ENCODE measurements at regions not wholly inside any gene's neighbourhood (a gene's known extent, or its start where the extent isn't known, plus 50 kb on each side); places are given as distances from the start of the nearest gene placed in this dataset.
"Not testable (repeated sequence)": the region's sequence is repeated elsewhere in the genome, so short reads cannot be mapped to it uniquely, and the experiment has no call there.

DNA sequence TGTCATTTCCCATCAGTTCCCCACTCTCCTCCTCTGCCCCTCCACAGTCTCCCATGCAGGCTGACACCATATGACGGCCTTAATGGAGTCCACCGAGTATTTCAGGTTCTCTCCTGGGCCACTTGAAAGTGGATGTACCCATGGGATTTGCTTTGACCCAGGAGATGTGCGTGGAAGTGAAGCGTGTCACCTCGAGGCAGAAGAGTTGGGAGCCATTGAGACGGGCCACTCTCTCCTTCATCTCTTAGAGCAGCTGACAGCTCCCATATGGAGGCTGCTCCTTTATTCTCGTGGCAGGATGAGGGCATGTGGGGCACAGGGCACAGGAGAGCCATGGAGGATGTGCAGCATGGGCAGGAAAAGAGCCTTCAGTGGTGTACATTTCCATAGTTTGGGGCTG is 144.7 kb upstream of the CRYM start:
- not testable (repeated sequence) for DNase-seq (ENCODE audit: low spot score)

DNA sequence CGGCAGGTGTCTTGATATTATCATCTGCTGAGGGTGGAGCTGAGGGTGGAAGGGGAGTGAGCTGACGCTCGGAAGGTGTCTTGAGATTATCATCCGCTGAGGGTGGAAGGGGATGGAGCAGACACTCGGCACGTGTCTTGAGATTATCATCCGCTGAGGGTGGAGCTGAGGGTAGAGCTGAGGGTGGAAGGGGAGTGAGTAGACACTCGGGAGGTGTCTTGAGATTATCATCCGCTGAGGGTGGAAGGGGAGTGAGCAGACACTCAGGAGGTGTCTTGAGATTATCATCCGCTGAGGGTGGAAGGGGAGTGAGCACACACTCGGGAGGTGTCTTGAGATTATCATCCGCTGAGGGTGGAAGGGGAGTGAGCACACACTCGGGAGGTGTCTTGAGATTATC is 126.6 kb upstream of the CRYM start:
- not testable (repeated sequence) for DNase-seq (ENCODE audit: low spot score)

DNA sequence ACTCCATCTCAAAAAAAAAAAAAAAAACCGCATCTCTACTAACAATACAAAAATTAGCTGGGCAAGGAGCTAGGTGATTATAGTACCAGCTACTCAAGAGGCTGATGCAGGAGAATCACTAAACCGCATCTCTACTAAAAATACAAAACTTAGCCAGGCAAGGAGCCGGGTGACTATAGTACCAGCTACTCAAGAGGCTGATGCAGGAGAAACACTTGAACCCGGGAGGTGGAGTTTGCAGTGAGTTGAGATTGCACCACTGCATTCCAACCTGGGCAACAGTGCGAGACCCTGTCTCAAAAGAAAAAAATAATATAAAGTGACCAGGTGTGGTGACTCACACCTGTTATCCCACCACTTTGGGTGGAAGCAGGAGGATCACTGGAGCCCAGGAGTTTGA is 119.8 kb upstream of the CRYM start:
- DNase-seq (ENCODE audit: low spot score), result not testable (repeated sequence)

DNA sequence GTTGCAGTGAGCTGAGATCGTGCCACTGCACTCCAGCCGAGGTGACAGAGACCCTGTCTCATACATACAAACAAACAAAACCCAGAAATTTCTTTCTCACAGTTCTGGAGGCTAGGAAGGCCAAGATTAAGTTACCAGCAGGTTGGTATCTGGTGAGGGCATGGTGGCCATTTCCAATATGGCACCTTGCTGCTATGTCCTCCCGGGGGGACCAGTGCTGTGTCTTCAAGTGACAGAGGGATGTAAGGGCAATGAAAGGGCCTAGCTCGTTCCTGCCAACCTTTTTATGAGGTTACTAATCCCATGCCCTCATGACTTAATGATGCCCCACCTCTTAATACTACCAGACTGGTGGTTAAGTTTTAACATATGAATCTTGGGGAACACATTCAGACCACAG is 118.5 kb upstream of the CRYM start:
- not testable (repeated sequence) for DNase-seq (ENCODE audit: low spot score)

DNA sequence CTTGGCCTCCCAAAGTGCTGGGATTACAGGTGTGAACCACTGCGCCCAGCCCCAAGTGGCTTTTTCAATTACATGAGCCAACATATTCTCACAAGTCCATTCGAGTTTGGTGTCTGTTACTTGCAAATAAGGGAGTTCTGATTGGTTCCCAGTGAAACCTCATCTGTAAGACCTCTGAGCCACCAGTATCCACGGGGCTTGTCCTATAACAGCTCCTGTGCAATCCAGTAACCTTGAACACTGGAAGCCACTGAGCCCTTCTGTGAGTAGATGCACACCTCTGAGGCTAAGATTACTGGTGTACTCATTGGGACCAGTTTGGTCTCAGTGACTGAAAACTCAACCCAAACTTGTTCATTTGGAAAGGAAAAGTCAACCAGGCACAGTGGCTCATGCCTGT is 112.5 kb upstream of the CRYM start:
- not testable (repeated sequence) for DNase-seq (ENCODE audit: low spot score)

DNA sequence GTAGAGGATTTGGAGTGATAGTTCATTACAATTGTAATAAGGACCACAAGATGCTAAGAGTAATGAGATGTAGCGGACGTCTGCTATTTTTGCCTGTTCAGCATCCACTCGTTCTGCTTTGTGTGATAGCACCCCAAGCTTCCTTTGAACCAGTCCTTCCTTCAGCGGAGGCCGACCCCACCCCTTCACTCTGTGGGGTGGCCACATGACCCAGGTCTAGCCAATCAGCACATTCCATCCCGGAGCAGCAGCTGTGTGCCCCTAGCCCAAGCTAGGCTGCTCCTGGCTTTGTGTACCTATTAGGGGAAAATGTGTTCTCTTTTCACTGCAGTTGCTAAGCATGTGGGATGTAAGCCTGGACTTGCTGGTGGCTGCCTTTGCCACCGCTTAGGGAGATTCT is 111.8 kb upstream of the CRYM start:
- not testable (repeated sequence) for DNase-seq (ENCODE audit: low spot score)

DNA sequence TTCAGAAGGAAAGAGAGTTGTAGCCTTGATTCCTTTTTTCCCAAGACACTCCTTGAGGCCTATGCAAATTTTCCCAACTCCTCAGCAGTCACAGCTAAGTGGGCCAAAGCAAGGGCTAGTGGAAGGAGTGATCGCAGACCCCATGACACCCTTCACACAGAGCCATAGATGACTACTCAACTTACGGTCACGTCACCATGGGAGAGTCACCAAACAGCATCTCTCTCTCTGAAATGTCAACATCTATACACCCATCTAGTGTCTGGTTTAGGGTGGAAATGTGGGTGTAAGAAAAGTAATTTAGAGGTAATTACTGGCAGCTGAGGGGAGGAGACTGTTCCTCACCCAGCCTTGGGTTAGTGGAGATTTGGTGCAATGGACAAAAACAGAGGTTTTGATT is 109.7 kb upstream of the CRYM start:
- not testable (repeated sequence) for DNase-seq (ENCODE audit: low spot score)

DNA sequence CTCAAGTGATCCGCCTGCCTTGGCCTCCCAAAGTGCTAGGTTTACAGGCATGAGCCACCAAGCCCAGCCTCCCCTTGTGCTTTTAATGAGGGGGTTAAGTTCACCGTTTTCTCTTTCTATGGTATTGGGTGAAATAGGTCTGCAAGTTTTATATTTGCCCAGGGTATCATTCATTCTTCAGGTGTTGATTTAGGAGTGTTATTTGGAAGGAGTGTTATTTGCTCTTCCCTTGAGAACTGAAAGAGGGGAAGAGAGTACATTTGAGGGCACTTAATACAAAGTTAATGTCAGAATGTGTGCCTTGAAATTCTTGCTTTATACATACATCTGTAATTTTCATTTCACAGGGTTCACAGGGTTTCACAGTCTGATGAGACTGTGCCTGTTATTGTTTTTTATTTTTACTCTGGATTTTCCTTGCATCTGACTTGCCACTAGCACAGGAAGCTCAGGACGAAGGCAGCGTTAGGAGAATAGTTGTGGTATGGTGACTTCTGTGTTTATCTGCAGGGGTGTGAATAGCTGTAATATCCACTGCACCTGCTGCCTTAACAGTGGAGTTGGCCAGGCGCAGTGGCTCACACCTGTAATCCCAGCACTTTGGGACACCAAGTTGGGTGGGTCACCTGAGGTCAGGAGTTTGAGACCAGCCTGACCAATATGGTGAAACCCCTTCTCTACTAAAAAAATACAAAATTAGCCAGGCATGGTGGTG is 108.3 kb upstream of the CRYM start:
- DNase-seq (ENCODE audit: low spot score), result not testable (repeated sequence)

DNA sequence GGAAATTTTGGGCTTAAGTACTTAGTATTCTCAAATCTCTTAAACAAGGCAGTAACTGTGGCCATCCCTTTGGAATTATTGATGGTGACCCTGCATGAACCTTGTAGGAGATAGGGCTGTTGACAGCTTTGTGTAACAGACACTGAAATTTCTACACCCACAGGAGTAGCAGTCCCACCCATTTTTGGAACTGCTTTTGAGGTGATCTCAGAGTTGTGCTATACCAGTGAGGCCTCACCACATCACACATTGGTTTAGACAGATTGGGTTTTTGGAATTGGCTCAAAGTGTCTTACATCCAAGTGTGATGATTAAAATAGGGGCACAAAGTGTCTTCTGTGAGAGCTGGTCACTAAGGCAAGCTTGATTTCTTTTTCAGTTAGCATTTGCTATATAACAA is 105.6 kb upstream of the CRYM start:
- DNase-seq (ENCODE audit: low spot score), result not testable (repeated sequence)

DNA sequence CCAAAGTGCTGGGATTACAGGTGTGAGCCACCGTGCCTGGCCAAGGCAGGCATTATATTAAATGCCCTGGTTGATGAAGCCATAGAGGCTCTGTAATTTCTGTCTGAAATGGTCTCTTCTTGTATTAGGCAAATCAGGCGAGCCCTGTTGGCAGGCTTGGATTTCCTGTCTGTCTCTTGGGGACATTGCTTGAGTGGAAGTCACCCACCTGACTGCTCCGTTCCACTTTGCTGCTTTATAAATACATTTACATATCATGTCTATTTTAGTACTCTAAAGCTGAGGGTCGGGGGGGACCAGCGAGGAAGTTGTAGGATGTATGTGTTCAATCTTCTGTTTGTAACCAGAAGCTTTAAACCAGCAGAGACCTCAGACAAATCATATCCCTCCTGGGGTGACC is 101.6 kb upstream of the CRYM start:
- DNase-seq (ENCODE audit: low spot score), result not testable (repeated sequence)

DNA sequence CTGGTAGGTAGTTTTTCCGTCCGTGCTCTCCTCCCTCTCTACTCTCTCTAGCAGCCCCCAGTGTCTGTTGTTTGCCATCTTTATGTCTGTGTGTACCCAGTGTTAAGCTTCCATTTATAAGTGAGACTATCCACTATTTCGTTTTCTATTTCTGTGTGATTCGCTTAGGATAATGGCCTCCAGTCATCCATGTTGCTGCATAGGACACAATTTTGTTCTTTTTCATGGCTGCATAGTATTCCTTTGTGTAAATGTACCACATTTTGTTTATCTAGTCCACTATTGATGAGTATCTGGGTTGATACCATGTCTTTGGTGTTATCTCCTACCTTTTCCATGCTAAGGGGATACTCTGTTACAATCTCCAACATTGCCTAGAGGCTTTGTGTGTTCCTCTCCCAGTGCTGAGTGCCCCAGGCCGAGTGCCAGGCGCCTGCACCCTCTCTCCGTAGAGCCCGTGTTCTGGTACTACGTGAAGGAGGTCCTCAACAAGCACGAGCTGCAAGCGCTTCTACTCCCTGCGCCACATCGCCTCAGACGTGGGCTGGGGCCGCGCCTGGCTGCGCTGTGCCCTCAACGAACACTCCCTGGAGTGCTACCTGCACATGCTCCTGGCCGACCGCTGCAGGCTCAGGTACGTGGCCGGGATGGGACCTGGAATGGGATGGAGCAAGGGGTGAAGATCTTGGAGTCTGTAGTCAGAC is 98.3 kb upstream of the CRYM start:
- DNase-seq (ENCODE audit: low spot score), result not testable (repeated sequence)

DNA sequence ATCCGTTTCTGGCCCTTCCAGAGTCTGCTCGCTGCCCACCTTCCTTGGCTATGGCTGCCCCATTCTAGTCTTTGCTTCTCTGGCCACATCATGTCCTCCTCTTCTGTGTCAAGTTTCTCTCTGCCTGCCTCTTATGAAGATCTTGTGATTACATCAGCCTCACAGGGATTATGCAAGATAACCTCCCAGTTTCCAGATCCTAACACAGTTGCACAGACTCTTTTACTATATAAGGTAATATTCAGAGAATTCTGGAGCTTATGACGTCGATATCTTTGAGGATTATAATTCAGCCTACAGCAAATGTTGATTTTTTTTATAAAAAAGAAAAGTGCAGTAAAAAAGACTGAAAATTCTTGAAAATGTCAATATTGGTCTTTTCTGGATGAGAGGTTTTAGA is 97.2 kb upstream of the CRYM start:
- DNase-seq (ENCODE audit: low spot score), result not testable (repeated sequence)

DNA sequence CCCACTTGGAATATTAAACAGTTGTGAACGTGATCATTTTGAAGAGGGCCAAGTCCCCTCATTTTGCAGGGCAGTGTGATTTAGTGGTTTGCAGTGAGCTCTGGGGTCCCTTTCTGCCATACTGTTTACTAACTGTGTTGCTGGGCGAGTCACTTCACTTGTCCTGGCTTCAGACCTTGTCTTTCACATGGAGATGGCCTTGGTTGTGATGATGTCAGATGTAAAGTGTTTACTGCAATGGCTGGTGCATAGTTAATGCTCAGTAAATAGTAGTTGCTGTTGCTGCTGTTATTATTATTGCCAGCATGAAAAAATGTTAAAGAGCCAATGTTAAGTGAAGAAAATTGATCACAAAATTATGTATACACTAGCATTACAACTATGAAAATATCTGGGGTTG is 95.4 kb upstream of the CRYM start:
- DNase-seq (ENCODE audit: low spot score), result not testable (repeated sequence)

DNA sequence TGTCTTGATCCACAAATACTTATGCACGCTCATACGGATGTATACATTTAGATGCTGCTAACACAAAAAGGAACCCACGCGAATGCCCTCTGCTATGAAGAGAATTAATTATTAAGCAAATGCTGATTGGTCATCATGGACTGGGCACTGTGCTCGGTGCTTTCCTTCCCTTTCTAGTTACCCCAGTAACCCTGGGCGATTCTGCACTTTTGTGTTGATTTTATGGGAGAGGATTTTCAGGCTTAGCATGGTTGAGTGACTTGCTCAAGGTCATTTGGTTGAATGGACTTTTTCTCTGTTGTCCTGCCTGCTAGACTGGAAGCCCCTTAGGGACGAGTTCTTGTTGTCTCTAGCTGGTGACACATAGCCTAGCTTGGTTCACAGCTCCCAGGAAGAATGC is 94.8 kb upstream of the CRYM start:
- not testable (repeated sequence) for DNase-seq (ENCODE audit: low spot score)

DNA sequence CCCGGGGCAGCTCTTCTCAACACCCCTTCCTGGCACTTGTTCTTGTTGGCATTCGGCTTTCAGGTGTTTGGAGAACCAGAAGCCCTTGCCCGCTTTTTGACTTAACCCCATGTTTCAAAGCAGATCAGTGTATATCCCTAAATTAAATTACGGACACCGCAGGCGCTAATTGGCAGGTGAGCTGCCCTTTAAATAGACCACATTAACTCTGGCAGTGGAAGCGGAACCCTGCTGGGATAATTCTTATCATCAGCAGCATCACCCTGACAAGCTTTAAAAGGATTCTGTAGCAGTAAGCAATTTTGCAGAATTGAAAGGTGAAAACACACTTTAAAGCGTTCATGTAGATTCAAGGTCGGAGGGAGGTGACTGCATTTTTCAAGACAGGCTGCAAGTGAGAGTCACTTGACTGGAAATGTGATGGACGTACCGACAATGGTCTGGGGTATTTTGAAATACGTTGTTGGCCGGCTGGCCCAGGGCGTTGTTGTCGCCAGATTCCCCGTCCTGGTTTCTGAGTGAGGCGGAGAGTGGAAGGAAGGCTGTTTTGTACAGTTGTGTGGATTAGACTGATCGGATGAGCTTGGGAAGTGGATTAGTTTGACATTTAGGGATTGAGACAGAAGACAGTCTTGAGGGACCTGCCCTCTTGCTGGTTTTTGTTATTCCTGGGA is 94.2 kb upstream of the CRYM start:
- DNase-seq (ENCODE audit: low spot score), result not testable (repeated sequence)

DNA sequence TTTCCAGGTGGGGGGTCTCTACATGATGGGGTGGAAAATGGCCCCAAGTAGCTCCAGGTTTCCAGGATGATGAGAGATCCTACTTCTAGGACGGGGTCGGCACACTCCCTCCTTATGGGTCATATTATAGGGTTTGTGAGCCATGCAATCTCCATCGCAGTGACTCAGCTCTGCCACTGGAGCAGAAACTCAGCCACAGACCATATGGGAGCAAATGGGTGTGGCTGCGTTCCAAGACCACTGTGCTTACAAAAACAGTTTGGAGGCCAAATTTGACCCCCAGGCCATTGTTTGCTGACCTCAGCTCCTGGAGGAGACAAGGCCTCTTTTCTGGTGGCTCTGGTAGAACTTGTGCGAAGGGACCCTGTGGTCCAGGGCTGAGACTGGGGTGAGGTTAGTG is 92.7 kb upstream of the CRYM start:
- not testable (repeated sequence) for DNase-seq (ENCODE audit: low spot score)

DNA sequence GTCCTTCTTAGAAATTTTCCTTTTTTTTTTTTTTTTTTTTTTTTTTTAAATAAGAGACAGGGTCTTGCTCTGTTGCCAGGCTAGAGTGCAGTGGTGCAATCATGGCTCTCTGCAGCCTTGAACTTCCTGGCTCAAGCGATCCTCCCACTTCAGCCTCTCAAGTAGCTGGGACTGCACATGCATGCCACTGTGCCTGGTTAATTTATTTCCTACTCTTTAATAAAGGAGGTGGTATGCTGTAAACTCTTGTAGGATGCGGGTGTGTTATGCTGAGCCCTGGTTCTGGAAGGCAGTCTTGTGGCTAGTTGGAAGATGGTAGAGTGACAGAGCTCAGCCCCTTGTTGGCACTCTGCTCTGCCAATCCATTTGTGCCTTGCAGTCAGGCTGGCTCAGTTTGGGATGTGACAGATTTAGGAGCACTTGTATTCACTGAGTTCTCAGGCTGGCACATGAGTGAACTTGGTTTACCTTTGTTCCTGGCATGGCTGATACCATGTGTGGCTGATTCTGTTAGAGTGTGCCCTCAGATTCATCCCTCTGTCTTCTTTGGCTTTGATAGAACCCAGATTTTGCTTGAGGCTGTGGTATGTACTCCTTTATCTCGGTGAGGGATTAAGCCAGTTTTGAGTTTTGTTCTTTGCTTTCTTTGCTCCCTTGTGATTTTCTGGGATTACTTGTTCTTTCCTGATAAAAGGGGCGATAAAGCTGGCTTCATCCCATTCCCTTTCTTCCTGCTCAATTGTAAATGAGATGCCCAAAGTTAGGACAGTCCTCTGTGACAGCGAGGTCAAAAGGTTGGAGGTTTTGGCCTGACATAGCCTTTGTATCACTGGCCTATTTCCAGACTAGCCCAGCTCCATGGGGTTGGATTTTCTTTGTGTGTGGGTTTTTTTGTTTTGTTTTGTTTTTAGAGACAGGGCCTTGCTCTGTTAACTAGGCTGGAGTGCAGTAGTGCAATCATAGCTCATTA is 91.2 kb upstream of the CRYM start:
- DNase-seq (ENCODE audit: low spot score), result not testable (repeated sequence)

DNA sequence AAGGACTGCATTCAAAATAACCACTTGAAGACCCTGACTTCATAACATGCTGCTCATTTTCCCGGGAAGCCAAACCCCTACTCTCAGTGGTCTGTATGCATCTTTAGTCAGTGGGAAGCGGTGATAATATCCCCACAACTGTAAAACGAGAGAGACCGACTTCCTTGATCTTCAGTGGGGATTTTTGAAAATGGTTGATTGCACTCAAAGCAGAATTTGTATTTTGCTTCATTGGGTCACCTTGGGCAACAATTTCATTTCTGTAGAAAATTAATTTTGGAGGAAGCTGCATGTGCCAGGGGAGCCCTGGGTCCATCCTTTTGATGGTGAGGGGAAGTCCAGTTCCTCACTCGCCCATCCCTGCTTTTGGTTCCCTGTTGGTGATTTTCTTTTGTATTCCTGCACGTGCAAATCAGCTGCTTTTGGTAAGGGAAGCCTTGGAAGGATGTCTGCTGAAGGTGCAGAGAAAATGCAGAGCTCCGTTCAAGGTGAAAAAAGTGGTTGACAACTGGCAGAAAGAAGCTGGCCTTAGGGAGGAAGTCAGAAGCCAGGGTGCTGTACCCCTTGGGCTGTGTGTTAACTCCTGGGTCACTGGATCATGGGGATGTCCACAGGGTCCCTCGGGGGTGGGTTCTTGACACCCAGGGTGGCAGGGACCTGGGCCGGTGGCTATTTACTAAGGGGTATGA is 89.8 kb upstream of the CRYM start:
- not testable (repeated sequence) for DNase-seq (ENCODE audit: low spot score)

DNA sequence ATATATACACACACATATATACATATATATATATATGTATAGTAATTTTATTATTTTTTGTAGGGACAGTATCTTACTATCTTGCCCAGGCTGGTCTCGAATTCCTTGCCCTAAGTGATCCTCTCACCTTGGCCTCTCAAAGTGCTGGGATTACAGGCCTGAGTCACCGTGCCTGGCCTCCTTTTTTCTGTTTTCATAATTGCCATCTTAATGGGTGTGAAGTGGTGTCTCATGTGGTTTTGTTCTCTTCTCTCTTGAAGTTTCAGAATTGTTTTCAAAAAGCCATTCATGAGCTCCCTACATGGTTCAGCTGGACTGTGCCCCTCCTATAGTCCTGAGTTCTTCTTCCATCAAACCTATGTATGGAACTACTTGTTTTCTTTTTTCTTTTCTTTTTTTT is 88.9 kb upstream of the CRYM start:
- not testable (repeated sequence) for DNase-seq (ENCODE audit: low spot score)

DNA sequence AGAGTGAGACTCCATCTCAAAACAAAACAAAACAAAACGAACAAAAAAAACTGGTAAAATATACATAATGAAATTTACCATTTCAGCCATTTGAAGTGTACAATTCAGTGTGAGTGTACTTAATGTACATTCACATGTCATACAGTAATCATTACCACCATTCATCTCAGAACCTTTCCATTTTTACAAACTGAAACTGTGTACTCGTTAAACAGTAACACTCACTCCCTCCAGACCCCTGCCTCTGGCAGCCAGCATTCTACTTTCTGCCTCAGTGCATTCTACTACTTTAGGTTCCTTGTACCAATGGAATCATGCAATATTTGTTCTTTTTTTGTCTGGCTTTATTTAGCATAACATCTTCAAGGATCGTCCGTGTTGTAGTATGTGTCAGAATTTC is 87.5 kb upstream of the CRYM start:
- DNase-seq (ENCODE audit: low spot score), result not testable (repeated sequence)

DNA sequence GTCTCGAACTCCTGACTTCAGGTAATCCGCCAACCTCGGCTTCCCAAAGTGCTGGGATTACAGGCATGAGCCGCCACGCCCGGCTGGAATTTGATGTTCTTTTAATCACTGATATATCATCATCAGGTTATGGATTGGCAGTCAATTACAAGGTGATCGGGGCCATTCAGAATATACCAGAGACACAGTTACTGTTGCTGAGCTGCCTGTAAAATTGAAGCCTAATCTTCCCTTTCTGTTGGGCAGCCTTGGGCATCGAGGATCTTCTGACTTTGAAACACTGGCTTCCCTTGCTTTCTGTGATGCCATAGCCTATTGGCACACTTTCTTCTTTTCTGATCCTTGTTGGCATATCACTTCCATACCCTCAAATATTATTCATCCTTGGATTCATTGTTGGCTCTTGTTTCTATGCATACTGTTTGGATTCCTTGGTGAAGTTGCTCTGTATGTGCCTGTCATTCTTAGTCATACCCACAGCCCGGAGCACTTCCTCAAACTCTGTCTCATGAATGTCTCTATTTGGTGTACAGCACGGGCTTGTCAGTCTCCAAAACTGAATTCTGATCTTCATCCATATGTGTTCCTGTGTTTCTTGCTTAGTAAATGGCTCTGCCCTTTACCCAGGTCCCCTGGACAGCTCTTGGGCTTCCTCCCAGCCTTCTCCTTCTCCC is 85.6 kb upstream of the CRYM start:
- DNase-seq (ENCODE audit: low spot score), result not testable (repeated sequence)

Measured in D341Med (cell line).